Caco-2 (cell line): ENCODE measurements at regions not wholly inside any gene's neighbourhood (a gene's known extent, or its start where the extent isn't known, plus 50 kb on each side); places are given as distances from the start of the nearest gene placed in this dataset.

Experiments used
- BruUV-seq: library from RNA; stranded (reverse); fragments of 400-500 nt; replicated peaks from 2 replicates; lab custom pipeline; 2021; lab: Mats Ljungman, UMichigan
- CTCF ChIA-PET: fragments of 300-600 bp; sonication (Branson Sonifier 250); formaldehyde crosslinking; loops from one replicate; lab custom pipeline; 2022; ENCODE audit warnings: antibody characterized with exemption; lab: Charles Lee
- POLR2A ChIA-PET: fragments of 300-600 bp; sonication (Branson Sonifier 250); formaldehyde crosslinking; loops from one replicate; lab custom pipeline; 2022; ENCODE audit warnings: antibody characterized with exemption; lab: Charles Lee
- DNase-seq, 2 experiments: peaks; one replicate each; pipeline versions ENCODE4 v3.0.0 to v3.0.0-alpha.2; 2020 to 2022
- H3K27me3 ChIP-seq: replicated peaks from 2 replicates; pipeline ENCODE4 v1.6.0; 2011; ENCODE audit warnings: low read length; ENCODE audit not compliant: control insufficient read depth, insufficient read depth
- H3K36me3 ChIP-seq: 2 replicates; pipeline ENCODE4 v1.5.1; 2011; ENCODE audit warnings: low read length; ENCODE audit not compliant: control insufficient read depth, insufficient read depth
- H3K4me1 ChIP-seq: fragments of 250-450 bp; sonication (Bioruptor Pico); 2 replicates; pipeline ENCODE4 v1.5.1; 2020; ENCODE audit warnings: mild to moderate bottlenecking
- H3K4me3 ChIP-seq: 2 replicates; pipeline ENCODE4 v1.5.1; 2011; ENCODE audit warnings: low read depth, mild to moderate bottlenecking, control low read depth, low read length
- H3K9me3 ChIP-seq: fragments of 250-450 bp; sonication (Bioruptor Pico); 2 replicates; pipeline ENCODE4 v1.5.1; 2020; ENCODE audit warnings: mild to moderate bottlenecking, moderate library complexity
- H3K27ac Mint-ChIP-seq: one replicate; pipeline ENCODE4 v1.8.0; 2022; ENCODE audit warnings: mixed read lengths; ENCODE audit not compliant: unreplicated experiment
- H3K27me3 Mint-ChIP-seq: one replicate; pipeline ENCODE4 v1.8.0; 2022; ENCODE audit warnings: mixed read lengths; ENCODE audit not compliant: insufficient read depth, unreplicated experiment
- H3K36me3 Mint-ChIP-seq: one replicate; pipeline ENCODE4 v1.8.0; 2022; ENCODE audit warnings: mild to moderate bottlenecking, mixed read lengths; ENCODE audit not compliant: insufficient read depth, unreplicated experiment
- H3K4me1 Mint-ChIP-seq: one replicate; pipeline ENCODE4 v1.8.0; 2022; ENCODE audit warnings: low read depth, mixed read lengths; ENCODE audit not compliant: unreplicated experiment
- H3K4me3 Mint-ChIP-seq: one replicate; pipeline ENCODE4 v1.8.0; 2022; ENCODE audit warnings: mild to moderate bottlenecking, moderate library complexity, mixed read lengths; ENCODE audit not compliant: unreplicated experiment
- H3K9me3 Mint-ChIP-seq: one replicate; pipeline ENCODE4 v1.8.0; 2022; ENCODE audit warnings: mixed read lengths; ENCODE audit not compliant: unreplicated experiment
- intact Hi-C: fragments of 100-400 bp; cut with micrococcal nuclease; formaldehyde crosslinking; loops from one replicate; pipeline ENCODE4 v1.10.0; 2022; ENCODE audit not compliant: unreplicated experiment
- TF ChIP-seq, protein P1 (sequence below), 2 experiments: fragments of 200-600 bp in 1 of 2; IDR thresholded peaks; 1 replicate in 1 of 2; 2 replicates in 1 of 2; pipeline versions ENCODE4 v1.5.1 to v1.8.0; 2011 to 2022; ENCODE audit warnings: antibody characterized with exemption in 1 of 2, control low read depth in 1 of 2, inconsistent platforms in 1 of 2, low read depth in 1 of 2, low read length in 1 of 2, mild to moderate bottlenecking in 1 of 2, moderate library complexity in 1 of 2; ENCODE audit not compliant: insufficient read depth in 1 of 2, severe bottlenecking in 1 of 2, unreplicated experiment in 1 of 2

DNA sequence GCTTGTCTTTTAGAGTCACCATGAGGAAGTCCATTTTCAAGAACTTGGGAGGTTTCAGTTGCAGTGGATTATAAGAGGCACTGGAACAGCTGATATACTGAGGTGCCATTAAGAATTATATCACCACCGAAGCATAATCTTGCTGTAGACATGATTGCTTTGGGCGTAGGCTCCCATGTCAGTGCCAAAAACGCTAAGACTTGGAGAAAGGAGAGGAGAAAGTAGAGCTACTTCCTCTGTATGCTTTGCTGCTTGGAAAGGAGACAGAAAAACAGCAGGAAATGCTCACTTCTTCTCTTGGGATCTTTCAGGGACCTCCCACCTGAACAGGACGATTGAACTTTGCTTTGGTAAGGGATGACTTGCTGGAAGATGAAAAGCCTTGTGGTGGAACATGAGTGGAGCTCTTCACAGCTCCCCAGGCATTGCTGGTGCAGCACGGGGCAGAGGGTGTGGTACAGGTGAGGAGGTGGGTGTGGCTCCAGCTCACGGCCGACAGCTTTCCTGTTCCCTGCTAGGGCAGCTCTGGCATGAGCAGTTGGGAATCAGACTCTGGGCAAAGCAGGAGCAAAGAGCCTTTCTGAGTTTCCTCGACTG, 190.4 kb upstream of the JAG1 start:
- H3K4me3 Mint-ChIP-seq, result no peak overlapping the region
- Histone ChIP-seq H3K4me3 (no peak overlapping the region), H3K9me3 (no peaks in the 10 kb centered on the region), H3K27me3 (no peaks in the 10 kb centered on the region), H3K4me1 (peaks cover 27% of the 10 kb centered on the region), H3K36me3 (no peaks in the 10 kb centered on the region)
- DNase-seq, result no peak
- H3K27ac Mint-ChIP-seq, result peak overlapping the region; percentile 13
- H3K36me3 Mint-ChIP-seq, result no peaks in the 10 kb centered on the region
- peaks cover 16% of the 10 kb centered on the region for H3K9me3 Mint-ChIP-seq
- intact Hi-C loops, result loop anchor here (5.0 kb wide), 1 partner anchor 408 kb away; no protein-coding TSS in a partner anchor
- BruUV-seq, result no TSS peak
- ChIA-PET POLR2A (no interaction called here), CTCF (no interaction called here)
- no peaks in the 10 kb centered on the region for H3K4me1 Mint-ChIP-seq
- TF ChIP-seq, protein P1, sequence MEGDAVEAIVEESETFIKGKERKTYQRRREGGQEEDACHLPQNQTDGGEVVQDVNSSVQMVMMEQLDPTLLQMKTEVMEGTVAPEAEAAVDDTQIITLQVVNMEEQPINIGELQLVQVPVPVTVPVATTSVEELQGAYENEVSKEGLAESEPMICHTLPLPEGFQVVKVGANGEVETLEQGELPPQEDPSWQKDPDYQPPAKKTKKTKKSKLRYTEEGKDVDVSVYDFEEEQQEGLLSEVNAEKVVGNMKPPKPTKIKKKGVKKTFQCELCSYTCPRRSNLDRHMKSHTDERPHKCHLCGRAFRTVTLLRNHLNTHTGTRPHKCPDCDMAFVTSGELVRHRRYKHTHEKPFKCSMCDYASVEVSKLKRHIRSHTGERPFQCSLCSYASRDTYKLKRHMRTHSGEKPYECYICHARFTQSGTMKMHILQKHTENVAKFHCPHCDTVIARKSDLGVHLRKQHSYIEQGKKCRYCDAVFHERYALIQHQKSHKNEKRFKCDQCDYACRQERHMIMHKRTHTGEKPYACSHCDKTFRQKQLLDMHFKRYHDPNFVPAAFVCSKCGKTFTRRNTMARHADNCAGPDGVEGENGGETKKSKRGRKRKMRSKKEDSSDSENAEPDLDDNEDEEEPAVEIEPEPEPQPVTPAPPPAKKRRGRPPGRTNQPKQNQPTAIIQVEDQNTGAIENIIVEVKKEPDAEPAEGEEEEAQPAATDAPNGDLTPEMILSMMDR (IDR thresholded peaks at IDR 0.05; ENCODE audit: insufficient read depth in 1 of 2, low read depth in 1 of 2, low read length in 1 of 2, severe bottlenecking in 1 of 2, unreplicated experiment in 1 of 2), result no peak
- no peaks in the 10 kb centered on the region for H3K27me3 Mint-ChIP-seq

DNA sequence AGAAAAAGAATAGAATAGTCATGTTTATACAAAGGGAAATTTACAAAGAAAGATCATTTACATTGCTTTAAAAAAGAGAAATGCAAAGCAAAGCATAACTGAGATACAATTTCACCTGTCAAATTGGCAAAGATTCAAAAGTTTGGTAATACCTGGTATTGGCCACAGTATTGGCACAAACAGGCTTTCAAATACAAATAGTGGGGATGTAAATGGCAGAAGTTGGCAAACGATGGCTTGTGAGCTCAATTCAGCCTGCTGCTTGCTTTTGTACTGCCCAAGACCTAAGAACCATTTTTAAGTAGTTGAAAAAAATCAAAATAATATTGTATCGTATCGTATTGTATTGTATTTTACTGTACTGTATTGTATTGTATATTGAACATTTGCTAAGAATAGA, 194.5 kb upstream of the JAG1 start:
- no peaks in the 10 kb centered on the region for H3K9me3 Mint-ChIP-seq
- peaks cover 8% of the 10 kb centered on the region for H3K4me1 ChIP-seq
- H3K4me3 ChIP-seq, result no peak overlapping the region
- ChIA-PET POLR2A (no interaction called here), CTCF (no interaction called here)
- no TSS peak for BruUV-seq
- no peaks in the 10 kb centered on the region for H3K36me3 Mint-ChIP-seq
- no peaks in the 10 kb centered on the region for H3K4me1 Mint-ChIP-seq
- DNase-seq, result no peak
- no peaks in the 10 kb centered on the region for H3K9me3 ChIP-seq
- H3K27me3 ChIP-seq, result no peaks in the 10 kb centered on the region
- intact Hi-C loops, result no loop called here
- H3K27ac Mint-ChIP-seq, result no peak overlapping the region
- H3K27me3 Mint-ChIP-seq, result no peaks in the 10 kb centered on the region
- TF ChIP-seq, protein P1 (IDR thresholded peaks at IDR 0.05; ENCODE audit: insufficient read depth in 1 of 2, low read depth in 1 of 2, low read length in 1 of 2, severe bottlenecking in 1 of 2, unreplicated experiment in 1 of 2), result no peak
- H3K4me3 Mint-ChIP-seq, result no peak overlapping the region
- H3K36me3 ChIP-seq, result no peaks in the 10 kb centered on the region

DNA sequence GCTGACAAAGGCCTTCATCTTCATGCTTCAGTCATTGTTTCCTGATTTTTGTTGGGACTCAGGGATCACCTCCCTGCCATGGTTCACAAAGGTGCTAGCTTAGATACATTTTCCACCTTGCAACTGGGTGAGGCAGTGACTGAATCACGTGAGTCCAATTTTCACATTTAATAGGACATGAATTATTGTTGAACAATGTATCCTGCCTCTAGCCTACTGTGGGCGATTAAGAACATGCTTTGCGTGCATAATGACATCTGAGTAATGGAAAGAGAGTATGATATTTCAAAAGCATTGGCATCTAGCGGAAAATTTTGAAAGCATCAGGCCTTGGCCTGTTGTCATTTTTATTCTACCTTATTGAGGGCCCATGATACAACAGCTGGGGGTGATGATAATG, 199.2 kb upstream of the JAG1 start:
- Mint-ChIP-seq H3K4me3 (no peak overlapping the region), H3K27ac (no peak overlapping the region), H3K4me1 (no peaks in the 10 kb centered on the region), H3K27me3 (no peaks in the 10 kb centered on the region), H3K9me3 (no peaks in the 10 kb centered on the region), H3K36me3 (no peaks in the 10 kb centered on the region)
- no peak overlapping the region for H3K4me3 ChIP-seq
- intact Hi-C loops, result no loop called here
- TF ChIP-seq, protein P1 (IDR thresholded peaks at IDR 0.05; ENCODE audit: insufficient read depth in 1 of 2, low read depth in 1 of 2, low read length in 1 of 2, severe bottlenecking in 1 of 2, unreplicated experiment in 1 of 2), result no peak
- peaks cover 12% of the 10 kb centered on the region for H3K9me3 ChIP-seq
- BruUV-seq, result no TSS peak
- no peaks in the 10 kb centered on the region for H3K4me1 ChIP-seq
- ChIA-PET POLR2A (no interaction called here), CTCF (no interaction called here)
- no peak for DNase-seq
- no peaks in the 10 kb centered on the region for H3K27me3 ChIP-seq
- H3K36me3 ChIP-seq, result no peaks in the 10 kb centered on the region
